HepG2 (cell line): ENCODE measurements at regions not wholly inside any gene's neighbourhood (a gene's known extent, or its start where the extent isn't known, plus 50 kb on each side); places are given as distances from the start of the nearest gene placed in this dataset.

Experiments used
- CAMTA2 ChIP-seq: sonication (generic); formaldehyde crosslinking; IDR thresholded peaks from 2 replicates; pipeline ENCODE4 v1.4.0; 2020; ENCODE audit warnings: mild to moderate bottlenecking, missing genetic modification reagents, borderline replicate concordance
- ERF ChIP-seq: IDR thresholded peaks from 2 replicates; pipeline ENCODE4 v1.6.1; 2018; ENCODE audit warnings: missing biosample characterization, missing genetic modification reagents
- FOSL2 ChIP-seq: sonication (generic); formaldehyde crosslinking; IDR thresholded peaks from 2 replicates; pipeline ENCODE4 v1.4.0; 2020; ENCODE audit warnings: missing genetic modification reagents
- GATAD2A ChIP-seq: IDR thresholded peaks from 2 replicates; pipeline ENCODE4 v1.6.1; 2016
- HOMEZ ChIP-seq: IDR thresholded peaks from 2 replicates; pipeline ENCODE4 v1.6.1; 2016; ENCODE audit warnings: low read depth
- IKZF1 ChIP-seq: fragments of 450-650 bp; IDR thresholded peaks from 2 replicates; pipeline ENCODE4 v1.7.1; 2016
- PAXIP1 ChIP-seq: sonication (generic); formaldehyde crosslinking; conservative IDR thresholded peaks from 2 replicates; pipeline ENCODE4 v1.4.0; 2020; ENCODE audit warnings: mild to moderate bottlenecking, missing genetic modification reagents, moderate library complexity
- RXRB ChIP-seq: IDR thresholded peaks from 2 replicates; pipeline ENCODE4 v1.6.1; 2016; ENCODE audit warnings: borderline replicate concordance, missing genetic modification reagents, missing compliant biosample characterization
- SAP130 ChIP-seq: IDR thresholded peaks from 2 replicates; pipeline ENCODE4 v1.6.1; 2016; ENCODE audit warnings: low read depth
- SIN3B ChIP-seq: fragments of 150-350 bp; IDR thresholded peaks from 2 replicates; pipeline ENCODE4 v1.6.1; 2014; ENCODE audit warnings: low read length
- ZMYM4 ChIP-seq: sonication (generic); formaldehyde crosslinking; IDR thresholded peaks from 2 replicates; pipeline ENCODE4 v1.8.1; 2023; ENCODE audit warnings: mild to moderate bottlenecking, missing genetic modification reagents
- ZNF280B ChIP-seq: sonication (generic); formaldehyde crosslinking; IDR thresholded peaks from 2 replicates; pipeline ENCODE4 v1.5.0; 2020; ENCODE audit warnings: missing genetic modification reagents, mild to moderate bottlenecking, borderline replicate concordance
- ZNF563 ChIP-seq: sonication (generic); formaldehyde crosslinking; IDR thresholded peaks from 2 replicates; pipeline ENCODE4 v1.8.0; 2022; ENCODE audit warnings: mild to moderate bottlenecking, moderate library complexity, missing genetic modification reagents
- ZNF609 ChIP-seq: sonication (generic); formaldehyde crosslinking; IDR thresholded peaks from 2 replicates; pipeline ENCODE4 v1.4.0; 2020; ENCODE audit warnings: mild to moderate bottlenecking, missing genetic modification reagents, borderline replicate concordance
- ZNF780A ChIP-seq: sonication (generic); formaldehyde crosslinking; IDR thresholded peaks from 2 replicates; pipeline ENCODE4 v1.8.0; 2022; ENCODE audit warnings: mild to moderate bottlenecking, missing genetic modification reagents, moderate library complexity
- ZXDC ChIP-seq: sonication (generic); formaldehyde crosslinking; IDR thresholded peaks from 2 replicates; pipeline ENCODE4 v1.5.0; 2020; ENCODE audit warnings: mild to moderate bottlenecking, missing genetic modification reagents

- TF ChIP-seq ZXDC (CRISPR knock-in tag), result no peak
- peak; percentile 62; the same call in 1 of the 2 replicates for TF ChIP-seq GATAD2A
- no peak for TF ChIP-seq ZNF609 (CRISPR knock-in tag)
- no peak for TF ChIP-seq ZNF780A (CRISPR knock-in tag)
- TF ChIP-seq PAXIP1, result peak; percentile 80
- TF ChIP-seq ERF (CRISPR knock-in tag), result no peak
- TF ChIP-seq ZMYM4 (CRISPR knock-in tag), result peak; percentile 45; the same call in 1 of the 2 replicates
- TF ChIP-seq IKZF1, result no peak
- TF ChIP-seq CAMTA2 (CRISPR knock-in tag), result no peak
- peak; percentile 32; the same call in 1 of the 2 replicates for TF ChIP-seq RXRB (CRISPR knock-in tag)
- no peak for TF ChIP-seq FOSL2
- TF ChIP-seq ZNF563 (CRISPR knock-in tag), result no peak
- peak; percentile 24; the same call in 1 of the 2 replicates for TF ChIP-seq SAP130 (CRISPR knock-in tag)
- TF ChIP-seq SIN3B, result no peak
- TF ChIP-seq ZNF280B (CRISPR knock-in tag), result no peak
- no peak for TF ChIP-seq HOMEZ
Observed at GRCh38 chrX:30995060-30995700, 76.7 kb downstream of the FTHL17 start (continued).
